RWPE1 (cell line): ENCODE measurements at regions not wholly inside any gene's neighbourhood (a gene's known extent, or its start where the extent isn't known, plus 50 kb on each side); places are given as distances from the start of the nearest gene placed in this dataset.

Experiments
- CTCF ChIA-PET: fragments of 350-600 bp; sonication (Branson Sonifier 250); formaldehyde crosslinking; extraction: SDS; loops from one replicate; lab custom pipeline; 2021; lab: Yijun Ruan, JAX
- POLR2A ChIA-PET: fragments of 400-600 bp; formaldehyde crosslinking; extraction: SDS; loops from one replicate; lab custom pipeline; 2020; ENCODE audit warnings: antibody characterized with exemption; ENCODE audit not compliant: low non-redundant PET; lab: Yijun Ruan, JAX
- DNase-seq: peaks from one replicate; pipeline ENCODE4 v3.0.0; 2012; ENCODE audit warnings: low spot score
- H3K27ac ChIP-seq: fragments of 450-650 bp; 2 replicates; pipeline ENCODE4 v1.5.1; 2017
- CTCF ChIP-seq: fragments of 450-650 bp; conservative IDR thresholded peaks from 2 replicates; pipeline ENCODE4 v1.5.1; 2017; ENCODE audit warnings: low read depth, mild to moderate bottlenecking

GRCh38 chr4:45776146-45776545, 347.7 kb downstream of the GABRG1 start:
- DNase-seq = no peak

GRCh38 chr4:45770958-45771357, 352.9 kb downstream of the GABRG1 start:
- DNase-seq = no peak
- TF ChIP-seq CTCF = no peak
- CTCF ChIA-PET = no interaction called here
- H3K27ac ChIP-seq = no peak overlapping the region
- POLR2A ChIA-PET = no interaction called here

More at GRCh38 chr4:45776146-45776545, 347.7 kb downstream of the GABRG1 start:
- POLR2A ChIA-PET = no interaction called here
- TF ChIP-seq CTCF = no peak
- CTCF ChIA-PET = no interaction called here
- no peak overlapping the region for H3K27ac ChIP-seq

- H3K27ac ChIP-seq = no peak overlapping the region
- no peak for DNase-seq
- POLR2A ChIA-PET = no interaction called here
- no peak for TF ChIP-seq CTCF
- CTCF ChIA-PET = no interaction called here
These were observed 358.3 kb downstream of the GABRG1 start for GRCh38 chr4:45765521-45765920.

DNA sequence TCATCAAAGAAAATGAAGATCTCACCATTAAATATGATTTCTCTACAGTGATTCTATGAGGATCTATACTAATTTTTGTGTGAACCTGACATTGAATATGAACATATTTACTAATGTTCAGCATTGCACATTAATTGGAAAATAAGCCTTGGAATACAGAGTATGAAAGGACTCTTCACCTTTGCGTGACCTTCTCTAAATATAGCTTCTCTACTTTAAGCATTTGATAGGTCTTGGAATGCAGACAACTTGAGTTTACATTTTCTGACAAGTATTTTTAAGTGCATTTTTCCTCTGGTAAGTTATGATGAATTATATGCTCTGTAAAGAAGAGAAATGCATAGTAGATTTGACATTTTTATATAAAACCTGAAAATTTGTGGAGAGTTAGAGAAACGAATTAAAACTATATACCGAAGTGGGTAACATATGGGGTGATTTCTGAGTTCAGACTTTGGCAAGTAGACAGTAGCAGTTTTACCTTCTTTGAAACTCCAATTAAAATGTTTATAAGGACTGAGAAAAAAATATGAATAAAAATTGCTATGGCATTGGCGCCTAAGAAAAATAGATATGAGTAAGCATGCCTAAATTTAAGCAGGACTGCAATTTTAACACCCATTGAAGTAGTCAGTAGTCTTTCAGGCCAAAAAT, 371.9 kb downstream of the GABRG1 start:
- ChIA-PET CTCF (no interaction called here), POLR2A (no interaction called here)
- H3K27ac ChIP-seq = no peak overlapping the region
- no peak for TF ChIP-seq CTCF
- DNase-seq = no peak

GRCh38 chr4:45750721-45751120, 373.1 kb downstream of the GABRG1 start:
- POLR2A ChIA-PET = no interaction called here
- TF ChIP-seq CTCF = no peak
- H3K27ac ChIP-seq = no peak overlapping the region
- no peak for DNase-seq
- CTCF ChIA-PET = no interaction called here

DNA sequence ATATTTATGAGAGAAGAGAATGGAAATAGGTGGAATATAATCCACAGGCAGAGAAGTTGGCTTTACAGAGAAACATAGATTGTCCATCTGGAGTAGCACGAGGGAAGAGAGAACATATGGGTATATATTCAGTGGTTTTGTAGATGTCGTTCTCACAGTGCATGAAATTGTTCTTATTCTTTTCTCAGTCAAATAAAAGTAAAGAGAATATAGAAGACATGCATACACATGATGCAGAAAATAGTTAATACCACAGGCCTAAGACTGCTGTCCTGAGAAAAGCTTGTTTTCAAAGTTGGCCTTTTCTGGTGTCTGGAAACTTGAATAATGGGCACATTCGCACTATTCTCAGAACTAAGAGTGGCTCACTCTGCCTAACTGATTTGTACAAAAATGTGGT, 378.1 kb downstream of the GABRG1 start:
- H3K27ac ChIP-seq = no peak overlapping the region
- ChIA-PET POLR2A (no interaction called here), CTCF (no interaction called here)
- DNase-seq = no peak
- TF ChIP-seq CTCF = no peak
